ENCODE measurements at regions not wholly inside any gene's neighbourhood (a gene's known extent, or its start where the extent isn't known, plus 50 kb on each side); places are given as distances from the start of the nearest gene placed in this dataset.

GRCh38 chr6:4289770-4290320 lies 154.5 kb upstream of the ECI2 start:
- no peak for TF ChIP-seq CTCF (IDR thresholded peaks at IDR 0.05; ENCODE audit: borderline replicate concordance, insufficient read depth, low read depth, low read length)
- H3K4me3 ChIP-seq (ENCODE audit: low read depth, low read length) = no peak overlapping the region

- TF ChIP-seq CTCF (IDR thresholded peaks at IDR 0.05; ENCODE audit: borderline replicate concordance, insufficient read depth, low read depth, low read length) = no peak
- H3K4me3 ChIP-seq (ENCODE audit: low read depth, low read length) = no peak overlapping the region
Observed at GRCh38 chr6:4287811-4288244, 152.5 kb upstream of the ECI2 start.

GRCh38 chr6:4287372-4287771 lies 152.0 kb upstream of the ECI2 start:
- no peak overlapping the region for H3K4me3 ChIP-seq (ENCODE audit: low read depth, low read length)
- no peak for TF ChIP-seq CTCF (IDR thresholded peaks at IDR 0.05; ENCODE audit: borderline replicate concordance, insufficient read depth, low read depth, low read length)

GRCh38 chr6:4282926-4283325 lies 147.6 kb upstream of the ECI2 start:
- H3K4me3 ChIP-seq (ENCODE audit: low read depth, low read length) = no peak overlapping the region
- no peak for TF ChIP-seq CTCF (IDR thresholded peaks at IDR 0.05; ENCODE audit: borderline replicate concordance, insufficient read depth, low read depth, low read length)

GRCh38 chr6:4281341-4282293 lies 146.2 kb upstream of the ECI2 start:
- H3K4me3 ChIP-seq (ENCODE audit: low read depth, low read length) = peak overlapping the region; percentile 5
- TF ChIP-seq CTCF (IDR thresholded peaks at IDR 0.05; ENCODE audit: borderline replicate concordance, insufficient read depth, low read depth, low read length) = peak; percentile 58

- no peak overlapping the region for H3K4me3 ChIP-seq (ENCODE audit: low read depth, low read length)
- TF ChIP-seq CTCF (IDR thresholded peaks at IDR 0.05; ENCODE audit: borderline replicate concordance, insufficient read depth, low read depth, low read length) = no peak
Observed at GRCh38 chr6:4280707-4281106, 145.3 kb upstream of the ECI2 start.

- TF ChIP-seq CTCF (IDR thresholded peaks at IDR 0.05; ENCODE audit: borderline replicate concordance, insufficient read depth, low read depth, low read length) = no peak
- no peak overlapping the region for H3K4me3 ChIP-seq (ENCODE audit: low read depth, low read length)
Observed at GRCh38 chr6:4280031-4280430, 144.7 kb upstream of the ECI2 start.

Data from GM12875 (cell line).